GM20431 (cell line): ENCODE measurements at regions not wholly inside any gene's neighbourhood (a gene's known extent, or its start where the extent isn't known, plus 50 kb on each side); places are given as distances from the start of the nearest gene placed in this dataset.

Experiments
- in situ Hi-C: fragments of 300-500 bp; cut with MseI, MboI; formaldehyde crosslinking; loops from one replicate; pipeline ENCODE4 v1.15.0; 2020; ENCODE audit warnings: low sequenced_read_pairs; ENCODE audit not compliant: unreplicated experiment

- in situ Hi-C loops: no loop called here
Observed at GRCh38 chr1:53378061-53378460, 50.2 kb upstream of the LRP8 start.

- in situ Hi-C loops: no loop called here
Observed at GRCh38 chr1:53378932-53379661, 51.2 kb upstream of the LRP8 start.

GRCh38 chr1:53379662-53380002 is 51.8 kb upstream of the LRP8 start:
- in situ Hi-C loops: no loop called here

GRCh38 chr1:53380296-53380695 is 52.4 kb upstream of the LRP8 start:
- in situ Hi-C loops: no loop called here

GRCh38 chr1:53381790-53382401 is 54.0 kb upstream of the LRP8 start:
- in situ Hi-C loops: no loop called here

- in situ Hi-C loops: no loop called here
Observed at GRCh38 chr1:53383136-53383870, 55.4 kb upstream of the LRP8 start.

- in situ Hi-C loops: no loop called here
Observed at GRCh38 chr1:53384796-53385195, 56.9 kb upstream of the LRP8 start.

- in situ Hi-C loops: no loop called here
Observed at GRCh38 chr1:53385276-53386225, 57.7 kb upstream of the LRP8 start.

GRCh38 chr1:53388963-53389362 is 61.1 kb upstream of the LRP8 start:
- in situ Hi-C loops: no loop called here

GRCh38 chr1:53390261-53390660 is 62.4 kb upstream of the LRP8 start:
- in situ Hi-C loops: loop anchor here (5.0 kb wide), 1 partner anchor 113 kb away; no protein-coding TSS in a partner anchor

GRCh38 chr1:53390736-53391135 is 62.9 kb upstream of the LRP8 start:
- in situ Hi-C loops: loop anchor here (5.0 kb wide), 1 partner anchor 113 kb away; no protein-coding TSS in a partner anchor

GRCh38 chr1:53391296-53391695 is 63.4 kb upstream of the LRP8 start:
- in situ Hi-C loops: loop anchor here (5.0 kb wide), 1 partner anchor 114 kb away; no protein-coding TSS in a partner anchor

- in situ Hi-C loops: loop anchor here (5.0 kb wide), 1 partner anchor 115 kb away; no protein-coding TSS in a partner anchor
Observed at GRCh38 chr1:53391982-53392381, 64.1 kb upstream of the LRP8 start.

GRCh38 chr1:53392460-53392859 is 64.6 kb upstream of the LRP8 start:
- in situ Hi-C loops: loop anchor here (5.0 kb wide), 1 partner anchor 115 kb away; no protein-coding TSS in a partner anchor

- in situ Hi-C loops: loop anchor here (5.0 kb wide), 1 partner anchor 116 kb away; no protein-coding TSS in a partner anchor
Observed at GRCh38 chr1:53393325-53393792, 65.5 kb upstream of the LRP8 start.

GRCh38 chr1:53394306-53394705 is 64.9 kb upstream of the DMRTB1 start:
- in situ Hi-C loops: loop anchor here (5.0 kb wide), 1 partner anchor 117 kb away; no protein-coding TSS in a partner anchor

GRCh38 chr1:53395671-53396215 is 63.5 kb upstream of the DMRTB1 start:
- in situ Hi-C loops: no loop called here

- in situ Hi-C loops: no loop called here
Observed at GRCh38 chr1:53396573-53397268, 62.5 kb upstream of the DMRTB1 start.

- in situ Hi-C loops: no loop called here
Observed at GRCh38 chr1:53398091-53398490, 61.1 kb upstream of the DMRTB1 start.
